PFSK-1 (cell line): ENCODE measurements at regions not wholly inside any gene's neighbourhood (a gene's known extent, or its start where the extent isn't known, plus 50 kb on each side); places are given as distances from the start of the nearest gene placed in this dataset.

Experiments
- FOXP2 ChIP-seq: optimal IDR thresholded peaks from 2 replicates; pipeline ENCODE3; 2011; ENCODE audit warnings: borderline replicate concordance, control low read depth, inconsistent platforms; ENCODE audit not compliant: insufficient read depth; ENCODE audit errors: extremely low read length, extremely low read depth
- POLR2AphosphoS5 ChIP-seq: IDR thresholded peaks from 2 replicates; pipeline ENCODE4 v1.6.1; 2012; ENCODE audit warnings: low read depth, mild to moderate bottlenecking, control low read depth, low read length, moderate library complexity
- SIN3A ChIP-seq: IDR thresholded peaks from 2 replicates; pipeline ENCODE4 v1.6.1; 2012; ENCODE audit warnings: mild to moderate bottlenecking, low read length, moderate library complexity, borderline replicate concordance; ENCODE audit not compliant: insufficient read depth
- TAF1 ChIP-seq: IDR thresholded peaks from 2 replicates; pipeline ENCODE4 v1.6.1; 2012; ENCODE audit warnings: low read length, control low read depth, borderline replicate concordance; ENCODE audit not compliant: insufficient read depth
- TF ChIP-seq, protein P1 (sequence below), 2 experiments: IDR thresholded peaks; 2 replicates each; pipeline versions ENCODE4 v1.6.1 to v1.8.0; 2011 to 2012; ENCODE audit warnings: low read depth in 2 of 2, low read length in 2 of 2, control low read depth in 1 of 2, inconsistent platforms in 1 of 2, mild to moderate bottlenecking in 1 of 2, moderate library complexity in 1 of 2; ENCODE audit not compliant: insufficient read depth in 1 of 2

DNA sequence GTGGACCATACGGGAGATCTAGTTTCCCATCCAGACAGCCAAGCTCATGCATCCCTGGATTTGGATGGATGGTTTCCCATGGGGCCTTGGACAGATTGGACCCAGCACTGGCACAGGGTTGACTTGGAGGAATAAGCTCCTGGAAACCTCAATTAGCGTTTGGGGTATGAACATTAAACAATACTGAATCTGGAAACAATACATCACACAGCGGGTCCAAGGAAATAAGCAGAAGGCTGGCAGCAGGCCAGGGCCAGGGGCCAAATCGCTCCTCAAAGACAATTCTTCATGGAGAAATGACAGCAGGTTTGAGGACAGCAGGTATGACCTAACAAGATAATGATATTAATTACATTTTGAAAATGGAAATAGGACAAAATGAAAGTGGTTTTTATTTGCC lies 540.6 kb downstream of the RIT2 start:
- TF ChIP-seq TAF1, result no peak
- no peak for TF ChIP-seq POLR2AphosphoS5
- TF ChIP-seq SIN3A, result no peak
- TF ChIP-seq FOXP2, result no peak
- TF ChIP-seq, protein P1, sequence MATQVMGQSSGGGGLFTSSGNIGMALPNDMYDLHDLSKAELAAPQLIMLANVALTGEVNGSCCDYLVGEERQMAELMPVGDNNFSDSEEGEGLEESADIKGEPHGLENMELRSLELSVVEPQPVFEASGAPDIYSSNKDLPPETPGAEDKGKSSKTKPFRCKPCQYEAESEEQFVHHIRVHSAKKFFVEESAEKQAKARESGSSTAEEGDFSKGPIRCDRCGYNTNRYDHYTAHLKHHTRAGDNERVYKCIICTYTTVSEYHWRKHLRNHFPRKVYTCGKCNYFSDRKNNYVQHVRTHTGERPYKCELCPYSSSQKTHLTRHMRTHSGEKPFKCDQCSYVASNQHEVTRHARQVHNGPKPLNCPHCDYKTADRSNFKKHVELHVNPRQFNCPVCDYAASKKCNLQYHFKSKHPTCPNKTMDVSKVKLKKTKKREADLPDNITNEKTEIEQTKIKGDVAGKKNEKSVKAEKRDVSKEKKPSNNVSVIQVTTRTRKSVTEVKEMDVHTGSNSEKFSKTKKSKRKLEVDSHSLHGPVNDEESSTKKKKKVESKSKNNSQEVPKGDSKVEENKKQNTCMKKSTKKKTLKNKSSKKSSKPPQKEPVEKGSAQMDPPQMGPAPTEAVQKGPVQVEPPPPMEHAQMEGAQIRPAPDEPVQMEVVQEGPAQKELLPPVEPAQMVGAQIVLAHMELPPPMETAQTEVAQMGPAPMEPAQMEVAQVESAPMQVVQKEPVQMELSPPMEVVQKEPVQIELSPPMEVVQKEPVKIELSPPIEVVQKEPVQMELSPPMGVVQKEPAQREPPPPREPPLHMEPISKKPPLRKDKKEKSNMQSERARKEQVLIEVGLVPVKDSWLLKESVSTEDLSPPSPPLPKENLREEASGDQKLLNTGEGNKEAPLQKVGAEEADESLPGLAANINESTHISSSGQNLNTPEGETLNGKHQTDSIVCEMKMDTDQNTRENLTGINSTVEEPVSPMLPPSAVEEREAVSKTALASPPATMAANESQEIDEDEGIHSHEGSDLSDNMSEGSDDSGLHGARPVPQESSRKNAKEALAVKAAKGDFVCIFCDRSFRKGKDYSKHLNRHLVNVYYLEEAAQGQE (IDR thresholded peaks at IDR 0.05; ENCODE audit: insufficient read depth in 1 of 2, low read depth in 2 of 2, low read length in 2 of 2), result no peak

- TF ChIP-seq, protein P1 (IDR thresholded peaks at IDR 0.05; ENCODE audit: insufficient read depth in 1 of 2, low read depth in 2 of 2, low read length in 2 of 2), result no peak
- TF ChIP-seq SIN3A (no peak), FOXP2 (no peak), TAF1 (no peak), POLR2AphosphoS5 (no peak)
Observed at GRCh38 chr18:42576124-42576523, 539.4 kb downstream of the RIT2 start.

- TF ChIP-seq POLR2AphosphoS5, result no peak
- TF ChIP-seq, protein P1 (IDR thresholded peaks at IDR 0.05; ENCODE audit: insufficient read depth in 1 of 2, low read depth in 2 of 2, low read length in 2 of 2), result no peak
- TF ChIP-seq TAF1, result no peak
- TF ChIP-seq FOXP2, result no peak
- no peak for TF ChIP-seq SIN3A
Observed at GRCh38 chr18:42578792-42579191, 536.7 kb downstream of the RIT2 start.

GRCh38 chr18:42582266-42582665 lies 533.2 kb downstream of the RIT2 start:
- no peak for TF ChIP-seq TAF1
- no peak for TF ChIP-seq POLR2AphosphoS5
- no peak for TF ChIP-seq SIN3A
- TF ChIP-seq, protein P1 (IDR thresholded peaks at IDR 0.05; ENCODE audit: insufficient read depth in 1 of 2, low read depth in 2 of 2, low read length in 2 of 2), result no peak
- no peak for TF ChIP-seq FOXP2

- TF ChIP-seq SIN3A, result no peak
Observed at GRCh38 chr18:42583283-42583731, 532.2 kb downstream of the RIT2 start.

DNA sequence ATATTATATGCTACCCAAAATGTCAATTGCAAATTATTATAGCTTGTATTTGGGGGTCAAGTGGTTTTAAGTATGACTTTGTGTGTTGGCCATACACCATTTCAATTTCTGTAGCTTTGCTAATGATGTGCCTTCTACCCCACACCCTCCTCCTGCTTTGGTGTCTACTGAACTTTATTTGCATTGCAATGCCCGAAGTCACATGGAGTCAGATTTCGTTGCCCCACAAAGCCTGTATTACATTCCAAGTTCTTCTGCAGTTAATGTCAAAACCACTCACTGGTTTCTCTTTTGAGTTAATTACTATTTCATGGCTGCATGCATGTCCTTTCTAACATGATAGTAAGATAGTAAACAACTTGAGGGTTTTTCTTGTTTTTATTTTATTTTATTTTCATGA lies 528.9 kb downstream of the RIT2 start:
- TF ChIP-seq TAF1 (no peak), SIN3A (no peak), POLR2AphosphoS5 (no peak), FOXP2 (no peak)
- TF ChIP-seq, protein P1 (IDR thresholded peaks at IDR 0.05; ENCODE audit: insufficient read depth in 1 of 2, low read depth in 2 of 2, low read length in 2 of 2), result no peak
